ENCODE measurements at regions not wholly inside any gene's neighbourhood (a gene's known extent, or its start where the extent isn't known, plus 50 kb on each side); places are given as distances from the start of the nearest gene placed in this dataset.

DNA sequence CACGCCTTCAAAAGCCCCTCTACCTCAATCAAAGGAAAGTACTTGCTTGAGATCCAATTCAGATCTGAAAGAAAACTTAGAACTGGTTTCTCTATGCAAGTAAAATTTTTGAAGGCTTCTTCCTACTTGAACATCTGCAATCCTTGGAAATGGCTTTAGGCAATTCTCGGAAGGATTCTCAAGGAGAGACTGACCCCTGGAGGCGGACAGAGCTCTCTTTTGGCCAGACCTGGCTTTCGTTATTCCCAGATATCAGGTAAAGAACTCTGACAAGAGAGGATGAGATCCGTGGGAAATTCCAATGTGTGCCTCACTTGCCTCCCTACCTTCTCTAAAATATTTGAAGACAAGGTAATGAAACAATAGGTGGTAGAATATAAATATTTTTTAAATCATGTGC, 670.3 kb upstream of the FAM241A start:
- H3K4me3 Mint-ChIP-seq = no peak overlapping the region
- no peaks in the 10 kb centered on the region for H3K79me2 ChIP-seq (ENCODE audit: insufficient read depth, low read length)
- no peak overlapping the region for H3K9ac ChIP-seq (ENCODE audit: insufficient read depth, low read length, poor library complexity, severe bottlenecking)
- H3K27ac ChIP-seq (ENCODE audit: low read depth in 1 of 2, low read length in 2 of 2) = no peak overlapping the region
- H3K27me3 ChIP-seq (ENCODE audit: control insufficient read depth in 2 of 2, insufficient read depth in 2 of 2, low read length in 2 of 2) = no peaks in the 10 kb centered on the region
- no peaks in the 10 kb centered on the region for H3K36me3 Mint-ChIP-seq
- no peaks in the 10 kb centered on the region for H3K27me3 Mint-ChIP-seq (ENCODE audit: low read depth in 3 of 3)
- H3K36me3 ChIP-seq (replicated peaks in 1 of 2; ENCODE audit: control insufficient read depth in 1 of 2, insufficient read depth in 2 of 2, low read length in 2 of 2) = no peaks in the 10 kb centered on the region
- H3K4me1 ChIP-seq (ENCODE audit: control insufficient read depth in 1 of 2, insufficient read depth in 2 of 2, low read length in 2 of 2) = no peaks in the 10 kb centered on the region
- no peak overlapping the region for H3K4me2 ChIP-seq (replicated peaks; ENCODE audit: extremely low read depth, low read length, poor library complexity, severe bottlenecking)
- WGBS (ENCODE audit: insufficient coverage) = no CpG with 5 or more reads among the region's 5 CpGs
- intact Hi-C loops (cut with micrococcal nuclease) = no loop called here
- no peak for DNase-seq
- TF ChIP-seq, protein P1, sequence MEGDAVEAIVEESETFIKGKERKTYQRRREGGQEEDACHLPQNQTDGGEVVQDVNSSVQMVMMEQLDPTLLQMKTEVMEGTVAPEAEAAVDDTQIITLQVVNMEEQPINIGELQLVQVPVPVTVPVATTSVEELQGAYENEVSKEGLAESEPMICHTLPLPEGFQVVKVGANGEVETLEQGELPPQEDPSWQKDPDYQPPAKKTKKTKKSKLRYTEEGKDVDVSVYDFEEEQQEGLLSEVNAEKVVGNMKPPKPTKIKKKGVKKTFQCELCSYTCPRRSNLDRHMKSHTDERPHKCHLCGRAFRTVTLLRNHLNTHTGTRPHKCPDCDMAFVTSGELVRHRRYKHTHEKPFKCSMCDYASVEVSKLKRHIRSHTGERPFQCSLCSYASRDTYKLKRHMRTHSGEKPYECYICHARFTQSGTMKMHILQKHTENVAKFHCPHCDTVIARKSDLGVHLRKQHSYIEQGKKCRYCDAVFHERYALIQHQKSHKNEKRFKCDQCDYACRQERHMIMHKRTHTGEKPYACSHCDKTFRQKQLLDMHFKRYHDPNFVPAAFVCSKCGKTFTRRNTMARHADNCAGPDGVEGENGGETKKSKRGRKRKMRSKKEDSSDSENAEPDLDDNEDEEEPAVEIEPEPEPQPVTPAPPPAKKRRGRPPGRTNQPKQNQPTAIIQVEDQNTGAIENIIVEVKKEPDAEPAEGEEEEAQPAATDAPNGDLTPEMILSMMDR (IDR thresholded peaks at IDR 0.05) = no peak
- no peak overlapping the region for H3K4me3 ChIP-seq (replicated peaks in 1 of 3; ENCODE audit: low read depth in 2 of 3, low read length in 3 of 3)
- no peaks in the 10 kb centered on the region for H3K9me3 ChIP-seq (replicated peaks in 1 of 2; ENCODE audit: control insufficient read depth in 1 of 2, insufficient read depth in 1 of 2, low read length in 2 of 2)
- H4K20me1 ChIP-seq (ENCODE audit: insufficient read depth, low read length) = no peaks in the 10 kb centered on the region
- no peak overlapping the region for H2AFZ ChIP-seq (ENCODE audit: insufficient read depth, low read depth, low read length, poor library complexity, severe bottlenecking)
- no peaks in the 10 kb centered on the region for H3K4me1 Mint-ChIP-seq
- H3K27ac Mint-ChIP-seq = no peak overlapping the region
- H3K9me3 Mint-ChIP-seq = no peaks in the 10 kb centered on the region

DNA sequence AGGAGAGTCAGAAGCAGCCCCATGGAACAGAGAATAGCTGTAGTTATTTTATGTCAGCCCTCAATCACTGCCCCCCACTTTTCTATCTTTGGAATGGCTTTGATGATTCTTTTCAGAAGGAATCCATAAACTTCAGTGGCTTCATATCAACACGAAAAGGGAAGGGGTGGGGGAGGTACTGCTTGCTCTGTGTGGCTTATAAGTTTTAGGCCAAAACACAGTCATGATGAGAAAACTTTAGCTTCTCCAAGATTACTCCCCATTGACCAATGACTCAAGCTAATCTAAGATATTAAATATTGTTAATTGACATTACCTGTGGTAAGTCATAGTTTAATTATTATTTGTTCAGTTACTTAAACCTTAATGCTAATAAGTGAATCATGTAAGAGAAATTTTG, 669.6 kb upstream of the FAM241A start:
- no peaks in the 10 kb centered on the region for H3K36me3 ChIP-seq (replicated peaks in 1 of 2; ENCODE audit: control insufficient read depth in 1 of 2, insufficient read depth in 2 of 2, low read length in 2 of 2)
- no peak overlapping the region for H2AFZ ChIP-seq (ENCODE audit: insufficient read depth, low read depth, low read length, poor library complexity, severe bottlenecking)
- H3K4me2 ChIP-seq (replicated peaks; ENCODE audit: extremely low read depth, low read length, poor library complexity, severe bottlenecking) = no peak overlapping the region
- Mint-ChIP-seq H3K9me3 (peaks cover 0 to under 1% (median 0%) of the 10 kb centered on the region in 7 donors), H3K4me3 (no peak overlapping the region), H3K27me3 (ENCODE audit: low read depth in 3 of 3) (no peaks in the 10 kb centered on the region), H3K36me3 (no peaks in the 10 kb centered on the region), H3K27ac (no peak overlapping the region), H3K4me1 (no peaks in the 10 kb centered on the region)
- no peaks in the 10 kb centered on the region for H4K20me1 ChIP-seq (ENCODE audit: insufficient read depth, low read length)
- H3K9ac ChIP-seq (ENCODE audit: insufficient read depth, low read length, poor library complexity, severe bottlenecking) = no peak overlapping the region
- no peaks in the 10 kb centered on the region for H3K79me2 ChIP-seq (ENCODE audit: insufficient read depth, low read length)
- H3K4me1 ChIP-seq (ENCODE audit: control insufficient read depth in 1 of 2, insufficient read depth in 2 of 2, low read length in 2 of 2) = no peaks in the 10 kb centered on the region
- WGBS (ENCODE audit: insufficient coverage) = no CpG with 5 or more reads among the region's 1 CpG
- TF ChIP-seq, protein P1 (IDR thresholded peaks at IDR 0.05) = no peak
- H3K4me3 ChIP-seq (replicated peaks in 1 of 3; ENCODE audit: low read depth in 2 of 3, low read length in 3 of 3) = no peak overlapping the region
- DNase-seq = no peak
- H3K9me3 ChIP-seq (replicated peaks in 1 of 2; ENCODE audit: control insufficient read depth in 1 of 2, insufficient read depth in 1 of 2, low read length in 2 of 2) = peaks cover 0 to 2% of the 10 kb centered on the region in 2 donors
- intact Hi-C loops (cut with micrococcal nuclease) = no loop called here
- H3K27ac ChIP-seq (ENCODE audit: low read depth in 1 of 2, low read length in 2 of 2) = no peak overlapping the region
- no peaks in the 10 kb centered on the region for H3K27me3 ChIP-seq (ENCODE audit: control insufficient read depth in 2 of 2, insufficient read depth in 2 of 2, low read length in 2 of 2)

Data from CD14-positive monocyte (primary cell).